ENCODE measurements at regions not wholly inside any gene's neighbourhood (a gene's known extent, or its start where the extent isn't known, plus 50 kb on each side); places are given as distances from the start of the nearest gene placed in this dataset.

- ChIA-PET POLR2A (no interaction called here), CTCF (no interaction called here)
Observed at GRCh38 chr2:156695020-156695419, 258.8 kb downstream of the GPD2 start.

GRCh38 chr2:156695595-156695994 lies 259.4 kb downstream of the GPD2 start:
- POLR2A ChIA-PET, result no interaction called here
- CTCF ChIA-PET, result no interaction called here

GRCh38 chr2:156697906-156698305 lies 261.7 kb downstream of the GPD2 start:
- ChIA-PET CTCF (no interaction called here), POLR2A (no interaction called here)

GRCh38 chr2:156700681-156701080 lies 264.5 kb downstream of the GPD2 start:
- CTCF ChIA-PET, result no interaction called here
- POLR2A ChIA-PET, result no interaction called here

GRCh38 chr2:156702541-156702940 lies 266.4 kb downstream of the GPD2 start:
- ChIA-PET POLR2A (no interaction called here), CTCF (no interaction called here)

GRCh38 chr2:156703642-156704041 lies 267.5 kb downstream of the GPD2 start:
- ChIA-PET POLR2A (no interaction called here), CTCF (no interaction called here)

- ChIA-PET POLR2A (no interaction called here), CTCF (no interaction called here)
Observed at GRCh38 chr2:156704132-156704531, 268.0 kb downstream of the GPD2 start.

GRCh38 chr2:156704617-156705016 lies 268.4 kb downstream of the GPD2 start:
- POLR2A ChIA-PET, result no interaction called here
- CTCF ChIA-PET, result no interaction called here

- POLR2A ChIA-PET, result no interaction called here
Observed at GRCh38 chr2:156706576-156706975, 270.4 kb downstream of the GPD2 start.

GRCh38 chr2:156708051-156708450 lies 271.9 kb downstream of the GPD2 start:
- ChIA-PET POLR2A (no interaction called here), CTCF (no interaction called here)

More at GRCh38 chr2:156706576-156706975, 270.4 kb downstream of the GPD2 start:
- CTCF ChIA-PET, result no interaction called here

GRCh38 chr2:156709091-156709490 lies 272.9 kb downstream of the GPD2 start:
- ChIA-PET POLR2A (no interaction called here), CTCF (no interaction called here)

GRCh38 chr2:156719036-156719435 lies 282.9 kb downstream of the GPD2 start:
- ChIA-PET CTCF (no interaction called here), POLR2A (no interaction called here)

GRCh38 chr2:156727867-156728266 lies 291.7 kb downstream of the GPD2 start:
- CTCF ChIA-PET, result no interaction called here
- POLR2A ChIA-PET, result no interaction called here

- CTCF ChIA-PET, result no interaction called here
- POLR2A ChIA-PET, result no interaction called here
Observed at GRCh38 chr2:156728328-156728727, 292.1 kb downstream of the GPD2 start.

GRCh38 chr2:156731506-156731905 lies 295.3 kb downstream of the GPD2 start:
- POLR2A ChIA-PET, result no interaction called here

GRCh38 chr2:156736950-156737349 lies 300.8 kb downstream of the GPD2 start:
- ChIA-PET POLR2A (no interaction called here), CTCF (no interaction called here)

More at GRCh38 chr2:156731506-156731905, 295.3 kb downstream of the GPD2 start:
- CTCF ChIA-PET, result no interaction called here

- POLR2A ChIA-PET, result no interaction called here
- CTCF ChIA-PET, result no interaction called here
Observed at GRCh38 chr2:156739301-156739700, 303.1 kb downstream of the GPD2 start.

- ChIA-PET CTCF (no interaction called here), POLR2A (no interaction called here)
Observed at GRCh38 chr2:156745619-156746018, 309.4 kb downstream of the GPD2 start.

- POLR2A ChIA-PET, result no interaction called here
- CTCF ChIA-PET, result no interaction called here
Observed at GRCh38 chr2:156748221-156748620, 312.0 kb downstream of the GPD2 start.

- POLR2A ChIA-PET, result no interaction called here
- CTCF ChIA-PET, result no interaction called here
Observed at GRCh38 chr2:156752042-156752441, 315.9 kb downstream of the GPD2 start.

GRCh38 chr2:156753766-156754165 lies 317.6 kb downstream of the GPD2 start:
- CTCF ChIA-PET, result no interaction called here

GRCh38 chr2:156756516-156756915 lies 320.3 kb downstream of the GPD2 start:
- CTCF ChIA-PET, result no interaction called here
- POLR2A ChIA-PET, result no interaction called here

More at GRCh38 chr2:156753766-156754165, 317.6 kb downstream of the GPD2 start:
- POLR2A ChIA-PET, result no interaction called here

- POLR2A ChIA-PET, result no interaction called here
- CTCF ChIA-PET, result no interaction called here
Observed at GRCh38 chr2:156763174-156763573, 327.0 kb downstream of the GPD2 start.
